HG03342 (cell line): ENCODE measurements at regions not wholly inside any gene's neighbourhood (a gene's known extent, or its start where the extent isn't known, plus 50 kb on each side); places are given as distances from the start of the nearest gene placed in this dataset.
"Not testable (repeated sequence)": the region's sequence is repeated elsewhere in the genome, so short reads cannot be mapped to it uniquely, and the experiment has no call there.

Experiments
- ATAC-seq: cut with Tn5 transposase; IDR thresholded peaks from one replicate; pipeline ENCODE4 v1.9.1; 2021; ENCODE audit warnings: mild to moderate bottlenecking, moderate library complexity; ENCODE audit not compliant: unreplicated experiment

- ATAC-seq = no peak
Measured at GRCh38 chr14:100416921-100417860, 94.1 kb downstream of the SLC25A47 start.

- ATAC-seq = no peak
Measured at GRCh38 chr14:100419856-100420255, 96.7 kb downstream of the SLC25A47 start.

DNA sequence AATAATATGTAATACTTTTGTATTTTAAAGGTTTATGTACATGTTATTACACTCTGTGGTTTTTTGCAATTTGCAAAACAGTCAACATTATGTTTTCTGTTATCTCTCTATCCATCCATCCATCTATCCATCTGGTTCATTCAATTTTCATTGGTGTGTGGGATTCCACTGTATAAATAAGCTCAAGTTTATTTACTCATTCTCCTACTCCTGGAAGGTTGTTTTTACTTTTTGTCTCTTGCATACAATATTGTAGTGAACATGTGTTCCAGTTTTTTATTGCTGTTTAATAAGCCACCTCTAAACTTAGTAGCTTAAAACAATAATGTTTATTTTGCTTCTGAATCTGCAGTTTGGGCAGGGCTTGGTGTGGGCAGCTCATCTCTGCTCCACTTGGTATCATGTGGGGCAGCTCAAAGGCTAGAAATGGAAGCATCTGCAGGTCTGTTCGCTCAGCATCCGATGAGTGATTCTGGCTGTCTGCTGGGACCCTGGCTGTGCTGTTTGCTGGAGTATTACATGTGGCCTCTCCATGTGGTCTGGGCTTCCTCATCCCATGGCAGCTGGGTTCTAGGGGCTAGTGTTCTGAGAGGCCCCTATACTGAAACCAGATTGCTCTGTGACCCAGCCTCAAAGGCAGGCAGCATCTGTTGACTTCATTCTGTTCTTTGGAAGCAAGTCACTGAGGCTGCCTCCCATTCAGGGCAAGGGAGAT is 98.8 kb downstream of the SLC25A47 start:
- no peak for ATAC-seq

- no peak for ATAC-seq
Measured at GRCh38 chr14:100422556-100423316, 99.6 kb downstream of the SLC25A47 start.

- ATAC-seq = no peak
Measured at GRCh38 chr14:100423317-100424010, 100.3 kb downstream of the SLC25A47 start.

- ATAC-seq = no peak
Measured at GRCh38 chr14:100424504-100425428, 101.6 kb downstream of the SLC25A47 start.

DNA sequence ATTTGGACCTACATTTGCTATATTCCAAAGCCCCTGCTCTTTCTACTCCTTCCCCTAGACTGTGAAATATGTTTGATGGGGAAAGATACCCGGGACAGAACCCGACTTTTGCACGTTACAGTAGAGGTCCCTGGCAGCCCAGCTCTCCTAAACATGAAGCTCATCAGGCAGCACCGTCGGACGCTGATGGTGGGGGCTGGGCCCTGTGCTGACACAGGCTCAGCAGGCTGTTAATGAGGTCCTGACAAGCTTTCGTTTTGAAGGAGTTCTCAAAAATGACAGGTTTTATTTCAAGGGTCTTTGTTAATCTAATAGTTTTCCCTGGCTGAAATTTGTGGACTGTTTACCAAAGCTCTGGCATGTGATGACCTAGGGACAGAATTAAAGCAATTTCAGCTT is 102.3 kb downstream of the SLC25A47 start:
- ATAC-seq = no peak

DNA sequence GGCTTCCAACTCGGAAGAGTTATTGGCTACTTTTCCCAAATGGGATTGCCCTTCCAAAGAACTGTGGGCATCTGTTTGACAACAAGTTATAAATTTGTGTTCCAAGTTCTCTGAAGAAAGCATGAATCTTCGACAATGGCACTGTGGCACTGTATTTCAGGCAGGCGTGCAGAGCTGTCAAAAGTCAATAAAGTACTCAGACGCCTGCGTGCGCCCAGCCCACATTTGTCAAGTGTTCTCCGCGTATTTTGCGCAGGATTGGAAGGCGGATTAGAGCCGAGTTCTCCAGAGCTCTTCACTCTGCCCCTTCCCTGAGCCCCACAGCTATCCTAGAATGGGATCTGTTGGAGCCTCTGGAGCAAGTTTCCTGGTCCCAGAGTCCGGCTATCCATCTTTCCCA is 103.2 kb downstream of the SLC25A47 start:
- ATAC-seq = no peak

DNA sequence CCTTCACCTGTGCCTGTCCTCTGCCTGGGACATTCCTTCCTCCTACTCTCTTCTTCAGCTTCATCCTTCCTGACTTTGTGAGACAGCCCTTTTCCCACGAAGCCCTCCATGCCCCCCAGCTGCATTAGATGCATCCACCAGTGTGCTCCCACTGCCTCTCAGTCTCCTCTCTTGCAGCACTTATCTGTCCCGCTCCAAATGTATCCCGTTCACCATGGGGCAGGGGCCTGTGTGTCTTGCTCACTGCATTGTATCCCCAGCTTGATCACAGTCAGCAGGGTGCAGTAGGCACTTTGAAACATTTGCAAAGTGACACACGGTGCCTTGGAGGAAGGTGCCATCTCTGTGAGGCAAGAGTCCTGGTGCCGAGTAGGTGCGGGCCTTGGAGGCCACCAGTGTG is 104.0 kb downstream of the SLC25A47 start:
- no peak for ATAC-seq

GRCh38 chr14:100428727-100429126 is 105.6 kb downstream of the SLC25A47 start:
- no peak for ATAC-seq

DNA sequence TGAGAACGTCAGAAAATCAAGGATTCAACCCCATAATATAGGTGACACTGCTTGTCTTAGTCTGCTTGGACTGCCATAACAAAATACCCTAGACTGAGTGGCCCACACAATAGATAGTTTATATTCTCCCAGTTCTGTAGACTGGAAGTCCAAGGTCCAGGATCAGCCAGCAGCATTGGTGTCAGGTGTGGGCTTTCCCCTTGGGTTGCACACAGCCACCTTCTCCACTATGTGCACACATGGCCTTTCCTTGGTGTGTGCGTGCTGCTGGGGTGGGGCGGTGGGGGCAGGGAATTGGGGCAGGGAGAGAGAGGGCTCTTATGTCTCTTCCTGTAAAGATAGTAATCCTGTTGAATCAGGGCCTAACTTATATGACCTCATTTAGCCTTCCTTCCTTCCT is 106.4 kb downstream of the SLC25A47 start:
- ATAC-seq = no peak

DNA sequence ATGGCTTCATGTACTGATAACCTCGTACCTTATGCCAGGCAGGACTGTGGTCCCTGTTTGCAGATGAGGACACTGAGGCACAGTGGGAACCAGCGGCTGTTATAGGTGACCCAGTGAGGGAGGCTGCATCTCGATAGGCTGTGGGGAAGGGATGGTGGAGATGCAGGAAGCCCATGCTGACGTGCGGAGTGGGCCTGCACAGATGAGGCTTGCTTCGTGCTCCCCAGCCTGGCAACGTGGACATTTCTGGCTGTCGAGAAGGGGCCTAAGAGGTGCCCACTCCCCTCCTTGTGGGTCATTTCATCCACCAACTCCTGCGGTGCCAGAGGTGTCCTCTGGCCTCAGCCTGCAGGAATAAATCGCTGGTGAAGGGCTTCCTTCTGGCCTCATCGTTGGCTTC is 107.4 kb downstream of the SLC25A47 start:
- no peak for ATAC-seq

DNA sequence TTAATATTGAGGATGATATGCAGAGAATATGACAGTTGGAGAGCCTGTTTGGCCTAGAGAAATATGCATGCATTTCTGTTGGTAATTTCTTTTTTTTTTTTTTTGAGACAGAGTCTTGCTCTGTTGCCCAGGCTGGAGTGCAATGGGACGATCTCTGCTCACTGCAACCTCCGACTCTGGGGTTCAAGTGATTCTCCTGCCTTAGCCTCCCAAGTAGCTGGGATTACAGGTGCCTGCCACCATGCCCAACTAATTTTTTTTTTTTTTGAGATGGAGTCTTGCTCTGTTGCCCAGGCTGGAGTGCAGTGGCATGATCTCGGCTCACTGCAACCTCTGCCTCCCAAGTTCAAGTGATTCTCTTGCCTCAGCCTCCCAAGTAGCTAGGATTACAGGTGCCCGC is 108.3 kb downstream of the SLC25A47 start:
- not testable (repeated sequence) for ATAC-seq

DNA sequence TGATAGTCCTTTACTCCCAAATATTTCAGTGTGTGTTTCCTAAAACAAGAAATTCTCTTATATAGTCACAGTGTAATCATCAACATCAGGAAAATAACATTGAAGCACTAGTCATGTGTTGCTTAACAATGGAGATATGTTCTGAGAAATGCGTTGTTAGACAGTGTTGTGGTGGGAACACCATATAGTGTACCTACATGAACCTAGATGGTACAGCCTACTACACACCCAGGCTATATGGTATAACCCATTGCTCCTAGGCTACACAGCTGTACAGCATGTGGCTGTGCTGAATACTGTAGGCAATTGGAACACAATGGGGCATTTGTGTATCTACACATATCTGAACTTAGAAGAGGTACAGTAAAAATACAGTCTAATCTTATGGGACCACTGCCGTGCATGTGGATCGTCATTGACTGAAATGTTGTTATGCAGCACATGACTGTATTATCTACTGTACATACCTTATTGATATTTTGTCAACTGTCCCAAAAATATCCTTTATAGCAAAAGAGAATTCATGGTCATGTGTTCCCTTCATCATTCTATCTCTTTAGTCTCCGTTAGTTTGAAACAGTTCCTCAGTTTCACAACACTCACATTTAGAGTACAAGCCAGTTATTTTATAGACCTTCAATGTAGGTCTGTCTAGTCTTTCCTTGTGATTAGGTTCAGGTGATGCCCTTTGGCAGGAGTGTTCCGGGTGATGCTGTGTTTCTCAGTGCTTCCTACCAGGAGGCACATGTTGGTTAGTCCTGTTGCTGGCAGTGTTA is 109.7 kb downstream of the SLC25A47 start:
- ATAC-seq = no peak

DNA sequence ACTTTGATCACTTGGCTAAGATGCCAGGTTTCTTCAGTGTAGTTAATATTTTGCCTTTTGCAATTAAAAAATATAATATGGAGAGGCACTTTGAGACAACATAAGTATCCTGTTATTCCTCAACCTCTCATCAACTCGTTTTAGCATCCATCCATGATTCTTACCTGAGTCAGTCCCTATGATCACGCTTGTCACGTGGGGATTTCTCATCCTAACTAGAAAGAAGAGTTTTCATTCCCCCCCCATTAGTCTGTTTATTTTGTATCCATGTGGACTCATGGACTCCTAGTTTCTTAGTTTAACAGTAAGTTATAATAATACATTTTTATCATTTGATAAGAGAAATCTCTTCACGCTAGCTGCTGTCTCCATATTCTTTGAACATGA is 110.3 kb downstream of the SLC25A47 start:
- ATAC-seq = no peak

DNA sequence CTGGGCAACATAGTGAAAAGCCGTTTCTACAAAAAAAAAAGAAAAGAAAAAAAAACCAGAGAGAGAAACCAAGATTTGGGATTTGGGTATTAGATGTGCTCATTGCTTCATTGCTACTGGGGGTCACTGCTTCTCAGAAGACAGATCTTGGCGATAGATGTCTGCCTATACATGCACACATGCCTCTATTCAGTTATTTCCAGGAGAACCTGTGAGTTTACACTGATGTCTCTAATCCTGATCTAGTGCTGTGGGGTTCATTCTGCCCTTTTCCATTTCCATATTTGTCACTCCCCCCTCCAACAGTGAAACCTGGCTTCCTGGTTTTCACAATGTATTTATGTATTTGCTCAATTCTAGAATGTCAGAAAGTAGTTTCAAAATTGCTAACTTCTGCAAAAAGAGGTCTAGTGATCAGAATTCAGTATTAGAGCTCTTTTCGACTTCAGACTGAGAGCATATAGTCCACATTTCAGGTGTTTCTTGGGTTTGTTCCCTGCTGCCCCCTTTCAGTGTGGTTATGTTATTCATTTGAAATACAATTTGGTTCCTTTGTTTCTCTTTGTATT is 111.0 kb downstream of the SLC25A47 start:
- no peak for ATAC-seq

GRCh38 chr14:100434911-100435438 is 111.8 kb downstream of the SLC25A47 start:
- ATAC-seq = no peak

DNA sequence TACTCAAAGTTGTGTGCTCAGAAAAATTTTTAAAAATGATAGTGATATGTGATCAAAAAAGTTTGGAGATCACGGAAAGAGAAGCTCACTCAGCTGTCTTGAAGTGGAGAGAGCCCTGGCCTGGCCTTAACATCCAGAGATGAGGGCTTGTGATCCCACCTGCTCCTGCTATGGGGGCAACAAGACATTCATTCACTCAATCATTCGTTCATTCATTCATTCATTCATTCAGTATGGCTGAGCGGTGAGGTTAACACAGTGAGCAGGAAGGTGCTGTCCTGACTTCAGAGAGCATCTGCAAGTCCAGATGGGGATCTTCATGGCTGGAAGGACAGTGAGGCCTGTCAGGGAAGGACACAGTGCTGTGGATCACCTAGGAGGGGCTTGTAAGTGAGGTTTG is 112.3 kb downstream of the SLC25A47 start:
- ATAC-seq = no peak
